Astrocyte (in vitro differentiated cells and primary cell): ENCODE measurements at regions not wholly inside any gene's neighbourhood (a gene's known extent, or its start where the extent isn't known, plus 50 kb on each side); places are given as distances from the start of the nearest gene placed in this dataset.
"Not testable (repeated sequence)": the region's sequence is repeated elsewhere in the genome, so short reads cannot be mapped to it uniquely, and the experiment has no call there.

Experiments
- DNase-seq: peaks from one replicate; pipeline ENCODE4 v3.0.0-alpha.2; 2010; ENCODE audit warnings: low read depth
- FAIRE-seq: peaks from 2 replicates; lab custom pipeline; 2011; peaks lifted over from hg19 to GRCh38; lab: Jason Lieb, UNC
- H2AFZ ChIP-seq: 2 replicates; pipeline ENCODE4 v1.6.0; 2012; ENCODE audit warnings: low read depth, low read length, inconsistent platforms
- H3K27ac ChIP-seq: 2 replicates; pipeline ENCODE4 v1.5.1; 2011; ENCODE audit warnings: low read depth, low read length, inconsistent platforms
- H3K27me3 ChIP-seq: 2 replicates; pipeline ENCODE4 v1.6.0; 2011; ENCODE audit warnings: low read length, inconsistent platforms; ENCODE audit not compliant: insufficient read depth
- H3K36me3 ChIP-seq: 2 replicates; pipeline ENCODE4 v1.5.1; 2011; ENCODE audit warnings: low read length, inconsistent platforms; ENCODE audit not compliant: insufficient read depth
- H3K4me1 ChIP-seq: 2 replicates; pipeline ENCODE4 v1.5.1; 2011; ENCODE audit warnings: low read length, inconsistent platforms; ENCODE audit not compliant: insufficient read depth
- H3K4me2 ChIP-seq: 2 replicates; pipeline ENCODE4 v1.6.0; 2012; ENCODE audit warnings: low read length, inconsistent platforms
- H3K4me3 ChIP-seq: 2 replicates; pipeline ENCODE4 v1.5.1; 2011; ENCODE audit warnings: low read depth, mild to moderate bottlenecking, low read length, inconsistent platforms; ENCODE audit not compliant: insufficient read depth
- H3K79me2 ChIP-seq: 2 replicates; pipeline ENCODE4 v1.6.0; 2012; ENCODE audit warnings: mild to moderate bottlenecking, low read length, inconsistent platforms; ENCODE audit not compliant: insufficient read depth
- H3K9ac ChIP-seq: 2 replicates; pipeline ENCODE4 v1.6.0; 2012; ENCODE audit warnings: mild to moderate bottlenecking, low read length, inconsistent platforms
- H3K9me3 ChIP-seq: 2 replicates; pipeline ENCODE4 v1.5.1; 2012; ENCODE audit warnings: low read depth, mild to moderate bottlenecking, low read length, inconsistent platforms; ENCODE audit not compliant: insufficient read depth
- H4K20me1 ChIP-seq: 2 replicates; pipeline ENCODE4 v1.6.0; 2012; ENCODE audit warnings: low read length, inconsistent platforms; ENCODE audit not compliant: insufficient read depth
- H3K27ac Mint-ChIP-seq: one replicate; pipeline ENCODE4 v1.8.0; 2021; ENCODE audit warnings: mild to moderate bottlenecking, mixed read lengths; ENCODE audit not compliant: unreplicated experiment
- H3K27me3 Mint-ChIP-seq: one replicate; pipeline ENCODE4 v1.8.0; 2021; ENCODE audit warnings: low read depth, mixed read lengths; ENCODE audit not compliant: unreplicated experiment
- H3K36me3 Mint-ChIP-seq: one replicate; pipeline ENCODE4 v1.8.0; 2021; ENCODE audit warnings: low read depth, mixed read lengths; ENCODE audit not compliant: unreplicated experiment
- H3K4me1 Mint-ChIP-seq: one replicate; pipeline ENCODE4 v1.8.0; 2021; ENCODE audit warnings: low read depth, mixed read lengths; ENCODE audit not compliant: unreplicated experiment
- H3K4me3 Mint-ChIP-seq: one replicate; pipeline ENCODE4 v1.8.0; 2021; ENCODE audit warnings: mild to moderate bottlenecking, moderate library complexity, mixed read lengths; ENCODE audit not compliant: unreplicated experiment
- H3K9me3 Mint-ChIP-seq: one replicate; pipeline ENCODE4 v1.8.0; 2021; ENCODE audit warnings: mild to moderate bottlenecking, mixed read lengths; ENCODE audit not compliant: unreplicated experiment

DNA sequence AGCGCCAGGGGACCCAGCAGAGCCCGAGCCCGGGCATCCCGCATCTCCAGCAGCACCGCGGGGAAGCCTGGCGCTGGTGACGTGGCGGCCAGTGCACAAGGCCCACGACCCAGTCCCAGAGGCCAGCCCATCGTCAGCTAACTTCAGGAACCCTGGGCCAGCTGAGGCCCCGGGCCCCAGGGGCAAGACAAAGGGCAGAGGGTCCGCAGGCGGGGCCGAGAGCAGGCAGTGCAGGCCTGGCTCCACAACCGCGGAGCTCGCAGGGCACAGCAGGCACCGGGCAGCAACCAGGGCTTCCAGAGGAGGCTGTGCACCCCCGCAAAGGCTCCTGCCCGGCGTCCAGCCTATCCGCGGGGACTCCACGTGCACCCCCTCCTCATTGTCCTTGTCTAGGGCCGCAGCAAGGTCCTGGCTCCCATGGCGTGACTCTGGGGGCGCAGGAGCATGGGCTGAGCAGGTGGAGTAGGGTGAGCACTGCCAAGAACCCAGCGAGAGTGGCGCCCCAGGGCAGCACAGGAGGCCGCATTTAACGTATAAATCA is 352.5 kb downstream of the KCNJ18 start:
- H3K79me2 ChIP-seq, H3K27me3 Mint-ChIP-seq, H3K27me3 ChIP-seq, DNase-seq, H3K36me3 Mint-ChIP-seq, H3K4me3 ChIP-seq, H3K4me1 ChIP-seq, H3K27ac ChIP-seq, H3K9me3 ChIP-seq, FAIRE-seq, H2AFZ ChIP-seq, H3K27ac Mint-ChIP-seq, H3K4me3 Mint-ChIP-seq, H3K36me3 ChIP-seq, H3K4me1 Mint-ChIP-seq, H3K9me3 Mint-ChIP-seq, H4K20me1 ChIP-seq, H3K4me2 ChIP-seq, H3K9ac ChIP-seq: not testable (repeated sequence)

DNA sequence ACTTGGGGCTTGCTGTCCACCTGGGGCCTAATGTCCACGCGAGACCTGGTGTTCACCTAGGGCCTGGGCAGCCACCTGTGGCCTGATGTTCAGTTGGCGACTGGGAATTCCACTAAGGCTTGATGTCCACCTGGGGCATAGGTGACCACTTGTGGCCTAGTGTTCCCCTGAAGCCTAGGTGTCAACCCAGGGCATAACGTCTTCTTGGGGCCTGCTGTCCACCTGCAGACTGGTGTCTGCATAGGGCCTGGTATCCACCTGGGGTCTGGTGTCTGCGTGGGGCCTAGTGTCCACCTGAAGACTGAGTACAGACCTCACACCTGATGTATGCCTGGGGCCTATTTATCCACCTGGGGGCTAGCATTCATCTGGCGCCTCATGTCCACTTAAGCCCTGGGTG is 355.2 kb downstream of the KCNJ18 start:
- H3K27ac Mint-ChIP-seq, FAIRE-seq: not testable (repeated sequence)

DNA sequence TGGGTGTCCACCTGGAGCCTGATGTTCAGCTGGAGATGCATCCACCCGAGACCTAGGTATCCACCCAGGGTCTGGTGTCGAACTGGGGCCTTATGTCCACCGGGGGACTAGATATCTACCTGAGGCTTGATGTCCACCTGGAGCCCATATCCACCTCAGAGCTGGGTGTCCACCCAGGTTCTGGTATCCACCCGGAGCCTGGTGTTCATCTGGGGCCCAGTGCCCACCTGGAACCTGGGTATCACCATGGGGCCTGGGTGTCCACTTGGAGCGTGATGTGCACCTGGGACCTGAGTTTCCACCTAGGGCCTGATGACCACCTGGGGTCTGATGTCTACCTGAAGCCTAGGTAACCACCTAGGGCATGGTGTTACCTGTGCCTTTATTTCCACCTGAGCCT is 355.9 kb downstream of the KCNJ18 start:
- not testable (repeated sequence) for DNase-seq, H3K27me3 ChIP-seq, H3K9ac ChIP-seq, H3K27me3 Mint-ChIP-seq, H4K20me1 ChIP-seq, H3K36me3 ChIP-seq, FAIRE-seq, H2AFZ ChIP-seq, H3K27ac Mint-ChIP-seq, H3K4me1 Mint-ChIP-seq, H3K9me3 Mint-ChIP-seq, H3K4me2 ChIP-seq, H3K4me3 ChIP-seq, H3K9me3 ChIP-seq, H3K4me3 Mint-ChIP-seq, H3K36me3 Mint-ChIP-seq, H3K79me2 ChIP-seq, H3K27ac ChIP-seq, H3K4me1 ChIP-seq

More for the DNA sequence above, 355.2 kb downstream of the KCNJ18 start:
- H3K9ac ChIP-seq, H3K4me1 ChIP-seq, H3K4me2 ChIP-seq, H3K4me3 ChIP-seq, H3K4me1 Mint-ChIP-seq, H4K20me1 ChIP-seq, H3K9me3 Mint-ChIP-seq, H3K4me3 Mint-ChIP-seq, H2AFZ ChIP-seq, H3K79me2 ChIP-seq, H3K27ac ChIP-seq, H3K36me3 ChIP-seq, H3K27me3 ChIP-seq, H3K27me3 Mint-ChIP-seq, DNase-seq, H3K9me3 ChIP-seq, H3K36me3 Mint-ChIP-seq: not testable (repeated sequence)

DNA sequence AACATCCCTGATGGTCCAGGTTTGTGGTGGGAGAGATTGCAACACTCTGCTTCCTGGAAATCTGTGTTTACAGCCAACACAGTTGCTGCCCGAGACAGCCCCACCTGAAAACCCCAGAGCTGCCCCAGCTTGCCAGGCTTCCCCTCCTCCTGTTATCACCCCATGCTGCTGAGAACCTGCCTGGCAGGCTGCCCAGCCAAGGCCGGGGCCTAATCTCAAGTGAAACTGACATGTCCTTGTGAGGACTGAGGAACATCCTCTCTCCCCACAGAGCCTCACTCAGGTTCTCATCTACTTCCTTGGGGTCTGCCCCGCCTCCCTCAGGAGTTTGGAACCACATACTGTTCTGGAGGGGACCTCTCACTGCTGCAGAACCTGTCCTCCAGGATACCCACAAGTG is 358.4 kb downstream of the KCNJ18 start:
- FAIRE-seq, H3K27me3 Mint-ChIP-seq, H3K79me2 ChIP-seq, H3K4me3 Mint-ChIP-seq, H2AFZ ChIP-seq, H3K4me2 ChIP-seq, H3K9ac ChIP-seq, H3K9me3 Mint-ChIP-seq, H3K27me3 ChIP-seq, H3K4me1 Mint-ChIP-seq, H3K27ac Mint-ChIP-seq, H3K9me3 ChIP-seq, H4K20me1 ChIP-seq, H3K4me1 ChIP-seq, H3K27ac ChIP-seq, H3K36me3 Mint-ChIP-seq, DNase-seq, H3K36me3 ChIP-seq, H3K4me3 ChIP-seq: not testable (repeated sequence)

DNA sequence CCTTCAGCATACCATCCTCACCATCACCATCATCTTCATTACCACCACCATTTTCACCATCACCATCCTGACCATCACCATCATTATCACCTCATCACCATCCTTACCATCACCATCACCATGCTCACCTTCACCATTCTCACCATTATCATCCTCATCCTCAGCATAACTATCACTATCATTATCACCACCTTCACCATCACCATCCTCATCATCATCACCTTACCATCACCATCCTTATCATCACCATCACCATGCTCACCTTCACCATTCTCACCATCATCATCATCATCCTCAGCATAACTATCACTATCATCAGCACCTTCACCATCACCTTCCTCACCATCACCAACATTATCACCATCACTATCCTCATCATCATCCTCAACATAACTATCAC is 360.4 kb downstream of the KCNJ18 start:
- H3K4me1 Mint-ChIP-seq, H3K36me3 Mint-ChIP-seq, H3K9ac ChIP-seq, H3K27ac Mint-ChIP-seq, FAIRE-seq, H3K9me3 Mint-ChIP-seq, H4K20me1 ChIP-seq, H3K27ac ChIP-seq, H3K27me3 Mint-ChIP-seq, H3K4me3 ChIP-seq, H3K4me3 Mint-ChIP-seq, H3K9me3 ChIP-seq, H3K79me2 ChIP-seq, H3K4me1 ChIP-seq, H3K4me2 ChIP-seq, H2AFZ ChIP-seq, DNase-seq, H3K27me3 ChIP-seq, H3K36me3 ChIP-seq: not testable (repeated sequence)

DNA sequence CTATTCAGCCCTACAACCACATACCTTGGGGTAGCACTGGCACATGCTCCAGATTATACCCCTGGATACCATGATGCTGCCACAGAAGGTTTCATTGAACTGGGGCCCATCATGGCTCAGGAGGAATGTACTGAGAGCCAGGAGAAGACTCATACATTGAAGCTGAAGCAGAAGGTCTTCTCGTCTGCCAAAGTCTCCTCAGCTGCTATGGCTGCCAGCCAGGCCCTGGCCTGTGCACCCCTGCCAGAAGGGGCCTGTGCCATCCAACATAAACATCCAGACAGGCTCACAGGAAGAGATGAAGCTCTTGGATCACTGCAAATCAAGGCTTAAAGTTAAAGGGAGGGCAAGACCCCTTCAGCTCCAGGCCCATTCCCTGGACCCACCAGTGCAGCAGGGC is 364.2 kb downstream of the KCNJ18 start:
- H3K9ac ChIP-seq, H3K9me3 Mint-ChIP-seq, DNase-seq, H3K27me3 ChIP-seq, H3K27ac Mint-ChIP-seq, H3K36me3 Mint-ChIP-seq, H3K27me3 Mint-ChIP-seq, H4K20me1 ChIP-seq, H3K27ac ChIP-seq, H3K4me2 ChIP-seq, H3K4me1 Mint-ChIP-seq, H3K79me2 ChIP-seq, H2AFZ ChIP-seq, H3K36me3 ChIP-seq, H3K9me3 ChIP-seq, FAIRE-seq, H3K4me3 ChIP-seq, H3K4me3 Mint-ChIP-seq, H3K4me1 ChIP-seq: not testable (repeated sequence)
